ENCODE measurements at regions not wholly inside any gene's neighbourhood (a gene's known extent, or its start where the extent isn't known, plus 50 kb on each side); places are given as distances from the start of the nearest gene placed in this dataset.

DNA sequence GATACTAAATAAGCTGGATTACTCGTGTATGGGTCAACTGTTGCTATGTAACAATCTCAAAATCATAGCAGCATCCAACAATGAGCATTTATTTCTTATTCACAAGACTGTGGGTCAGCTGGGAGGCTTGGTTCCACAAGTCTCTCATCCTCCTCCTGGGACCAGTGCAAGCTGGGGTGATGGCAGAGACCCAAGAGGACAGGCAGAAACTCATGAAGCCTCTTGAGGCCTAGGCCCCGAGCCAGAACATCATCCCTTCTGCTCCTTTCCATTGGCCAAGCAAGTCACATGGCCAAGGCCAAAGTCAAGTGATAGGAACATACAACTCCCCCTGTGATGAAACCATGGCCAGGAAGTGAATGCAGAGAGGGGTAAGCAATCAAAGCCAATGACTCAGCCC, 422.1 kb downstream of the BCOR start:
- no peak for DNase-seq
- Mint-ChIP-seq H3K27me3 (ENCODE audit: low read depth, poor library complexity) (peaks cover 26% of the 10 kb centered on the region), H3K27ac (no peak overlapping the region), H3K9me3 (peaks cover 35% of the 10 kb centered on the region), H3K36me3 (ENCODE audit: low read depth) (no peaks in the 10 kb centered on the region), H3K4me3 (no peak overlapping the region), H3K4me1 (peaks cover 18% of the 10 kb centered on the region)
- no peak for TF ChIP-seq CTCF (IDR thresholded peaks at IDR 0.05)

- Mint-ChIP-seq H3K4me1 (peaks cover 18% of the 10 kb centered on the region), H3K36me3 (ENCODE audit: low read depth) (no peaks in the 10 kb centered on the region), H3K27ac (no peak overlapping the region), H3K4me3 (no peak overlapping the region), H3K9me3 (peaks cover 34% of the 10 kb centered on the region), H3K27me3 (ENCODE audit: low read depth, poor library complexity) (peaks cover 30% of the 10 kb centered on the region)
- TF ChIP-seq CTCF (IDR thresholded peaks at IDR 0.05), result no peak
- no peak for DNase-seq
Observed at GRCh38 chrX:39676434-39676833, 421.3 kb downstream of the BCOR start.

- peaks cover 24% of the 10 kb centered on the region for H3K27me3 Mint-ChIP-seq (ENCODE audit: low read depth, poor library complexity)
- no peak for DNase-seq
- peaks cover 27% of the 10 kb centered on the region for H3K9me3 Mint-ChIP-seq
- peaks cover 18% of the 10 kb centered on the region for H3K4me1 Mint-ChIP-seq
- no peak overlapping the region for H3K4me3 Mint-ChIP-seq
- peak overlapping the region; percentile 57 for H3K27ac Mint-ChIP-seq
- H3K36me3 Mint-ChIP-seq (ENCODE audit: low read depth), result no peaks in the 10 kb centered on the region
- TF ChIP-seq CTCF (IDR thresholded peaks at IDR 0.05), result no peak
Observed at GRCh38 chrX:39677585-39677977, 420.2 kb downstream of the BCOR start.

DNA sequence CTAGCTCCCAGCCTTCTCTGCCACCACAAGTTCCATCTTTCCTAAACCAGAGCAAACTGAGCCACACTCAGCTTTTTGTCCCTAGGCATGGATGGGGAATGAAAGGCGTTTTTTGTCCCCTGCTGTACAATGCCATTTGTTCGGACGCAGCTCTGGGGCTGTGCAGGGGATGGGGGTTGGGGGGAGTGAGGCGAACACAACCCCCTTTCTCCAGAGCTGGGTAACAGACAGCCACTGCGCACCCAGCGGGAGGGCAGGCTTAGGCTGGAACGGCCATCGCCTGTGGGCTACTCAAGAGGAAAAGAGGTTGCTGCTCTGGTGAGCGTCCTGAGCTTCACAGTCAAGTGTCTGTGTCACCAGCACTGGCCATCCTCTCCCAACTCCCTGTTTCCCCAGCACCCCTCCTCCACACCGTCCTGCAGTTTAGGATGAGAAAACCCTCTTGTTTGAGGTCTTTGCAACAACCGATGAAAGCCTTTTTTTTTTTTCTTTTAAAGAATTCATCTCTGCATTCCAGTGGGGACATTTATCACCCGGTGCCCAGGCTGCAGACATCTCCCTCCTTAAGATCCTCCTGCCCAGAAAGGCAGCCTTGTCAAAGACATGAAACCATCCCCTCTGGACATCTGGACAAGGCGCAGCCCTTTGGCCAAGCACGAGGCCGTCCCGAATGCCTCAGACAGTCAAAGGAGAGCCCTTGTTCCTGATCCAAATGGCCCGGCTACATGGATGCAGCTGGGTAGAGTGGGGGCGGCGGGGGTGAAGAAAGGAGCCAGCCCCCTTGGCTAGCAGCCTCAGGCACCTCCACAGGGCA, 419.6 kb downstream of the BCOR start:
- Mint-ChIP-seq H3K27me3 (ENCODE audit: low read depth, poor library complexity) (peaks cover 22% of the 10 kb centered on the region), H3K9me3 (peaks cover 28% of the 10 kb centered on the region), H3K27ac (peak overlapping the region; percentile 57), H3K4me1 (peaks cover 18% of the 10 kb centered on the region), H3K36me3 (ENCODE audit: low read depth) (no peaks in the 10 kb centered on the region), H3K4me3 (no peak overlapping the region)
- no peak for DNase-seq
- TF ChIP-seq CTCF (IDR thresholded peaks at IDR 0.05), result no peak

- Mint-ChIP-seq H3K9me3 (peaks cover 28% of the 10 kb centered on the region), H3K36me3 (ENCODE audit: low read depth) (no peaks in the 10 kb centered on the region), H3K4me1 (peaks cover 18% of the 10 kb centered on the region), H3K27ac (no peak overlapping the region), H3K4me3 (no peak overlapping the region), H3K27me3 (ENCODE audit: low read depth, poor library complexity) (peaks cover 24% of the 10 kb centered on the region)
- TF ChIP-seq CTCF (IDR thresholded peaks at IDR 0.05), result no peak
- no peak for DNase-seq
Observed at GRCh38 chrX:39678914-39679313, 418.8 kb downstream of the BCOR start.

All from nephron progenitor cell (in vitro differentiated cells).